OCI-LY1 (cell line): ENCODE measurements at regions not wholly inside any gene's neighbourhood (a gene's known extent, or its start where the extent isn't known, plus 50 kb on each side); places are given as distances from the start of the nearest gene placed in this dataset.

Source experiments
- CTCF ChIP-seq: fragments of 200-600 bp; sonication (generic), shearing (Covaris generic); IDR thresholded peaks from 2 replicates; pipeline ENCODE4 v1.5.1; 2017; ENCODE audit warnings: mild to moderate bottlenecking, antibody characterized with exemption, low read length, moderate library complexity, mixed read lengths
- EZH2 ChIP-seq: fragments of 200-600 bp; sonication (generic), shearing (Covaris generic); IDR thresholded peaks from 2 replicates; pipeline ENCODE4 v1.8.0; 2017; ENCODE audit warnings: borderline replicate concordance, mixed run types, mild to moderate bottlenecking, antibody characterized with exemption, low read length, moderate library complexity, mixed read lengths

GRCh38 chr7:152495867-152496266, 60.1 kb upstream of the KMT2C start:
- TF ChIP-seq CTCF = no peak
- no peak for TF ChIP-seq EZH2
